Endothelial cell of umbilical vein (primary cell): ENCODE measurements at regions not wholly inside any gene's neighbourhood (a gene's known extent, or its start where the extent isn't known, plus 50 kb on each side); places are given as distances from the start of the nearest gene placed in this dataset.

ENCODE experiments used
- BruUV-seq: library from RNA; stranded (reverse); fragments of 400-500 nt; replicated peaks from 2 replicates; lab custom pipeline; 2021; lab: Mats Ljungman, UMichigan
- CTCF ChIA-PET: fragments of 300-600, 350-600 bp; sonication (Branson Sonifier 250); formaldehyde crosslinking; loops from one replicate; lab custom pipeline; 2021; ENCODE audit warnings: antibody characterized with exemption, inconsistent platforms; lab: Charles Lee
- POLR2A ChIA-PET: fragments of 300-600, 350-600 bp; sonication (Branson Sonifier 250); formaldehyde crosslinking; loops from one replicate; lab custom pipeline; 2021; ENCODE audit warnings: antibody characterized with exemption, inconsistent platforms; lab: Charles Lee
- DNase-seq: peaks from one replicate; pipeline ENCODE4 v3.0.0-alpha.2; 2011; ENCODE audit warnings: low read depth, low spot score
- FAIRE-seq: peaks from 2 replicates; lab custom pipeline; 2011; peaks lifted over from hg19 to GRCh38; lab: Jason Lieb, UNC
- H2AFZ ChIP-seq: 2 replicates; pipeline ENCODE4 v1.6.0; 2012; ENCODE audit warnings: low read depth, low read length, control low read depth, inconsistent platforms
- H3K27ac ChIP-seq: 2 replicates; pipeline ENCODE4 v1.5.1; 2011; ENCODE audit warnings: low read depth, mild to moderate bottlenecking, control low read depth, low read length, moderate library complexity; ENCODE audit not compliant: insufficient read depth
- H3K27me3 ChIP-seq, 2 experiments: 2 replicates each; pipeline versions ENCODE4 v1.6.0 to v1.6.1; 2011; ENCODE audit warnings: low read length in 2 of 2, mixed read lengths in 1 of 2; ENCODE audit not compliant: control insufficient read depth in 2 of 2, insufficient read depth in 2 of 2
- H3K36me3 ChIP-seq, 2 experiments: 2 replicates in 1 of 2; 3 replicates in 1 of 2; pipeline ENCODE4 v1.5.1; 2011; ENCODE audit warnings: low read length in 2 of 2, mild to moderate bottlenecking in 1 of 2, moderate library complexity in 1 of 2; ENCODE audit not compliant: control insufficient read depth in 2 of 2, insufficient read depth in 2 of 2; ENCODE audit errors: extremely low read depth in 1 of 2
- H3K4me1 ChIP-seq: 3 replicates; pipeline ENCODE4 v1.5.1; 2011; ENCODE audit warnings: mild to moderate bottlenecking, low read length; ENCODE audit not compliant: control insufficient read depth, insufficient read depth; ENCODE audit errors: extremely low read depth
- H3K4me2 ChIP-seq: 2 replicates; pipeline ENCODE4 v1.6.1; 2011; ENCODE audit warnings: low read length, control low read depth, mixed read lengths; ENCODE audit not compliant: insufficient read depth
- H3K4me3 ChIP-seq, 3 experiments: fragments of 200-600 bp in 1 of 3; sonication (generic), shearing (Covaris generic) in 1 of 3; replicated peaks in 1 of 3; 2 replicates each; pipeline ENCODE4 v1.5.1; 2011 to 2016; ENCODE audit warnings: control low read depth in 3 of 3, low read length in 3 of 3, mild to moderate bottlenecking in 2 of 3, inconsistent platforms in 1 of 3, low read depth in 1 of 3, moderate library complexity in 1 of 3; ENCODE audit not compliant: insufficient read depth in 1 of 3
- H3K79me2 ChIP-seq: 2 replicates; pipeline ENCODE4 v1.6.0; 2012; ENCODE audit warnings: low read length, inconsistent platforms; ENCODE audit not compliant: control insufficient read depth, insufficient read depth
- H3K9ac ChIP-seq: replicated peaks from 2 replicates; pipeline ENCODE3; 2011; ENCODE audit warnings: low read length, control low read depth; ENCODE audit not compliant: insufficient read depth; ENCODE audit errors: extremely low read depth
- H3K9me1 ChIP-seq: replicated peaks from 3 replicates; pipeline ENCODE4 v1.6.0; 2011; ENCODE audit warnings: mild to moderate bottlenecking, low read length; ENCODE audit not compliant: control insufficient read depth, insufficient read depth; ENCODE audit errors: extremely low read depth
- H3K9me3 ChIP-seq: replicated peaks from 2 replicates; pipeline ENCODE4 v1.5.1; 2012; ENCODE audit warnings: low read length, inconsistent platforms; ENCODE audit not compliant: control insufficient read depth, insufficient read depth
- H4K20me1 ChIP-seq: replicated peaks from 2 replicates; pipeline ENCODE3; 2011; ENCODE audit warnings: mild to moderate bottlenecking, low read length; ENCODE audit not compliant: control insufficient read depth, insufficient read depth; ENCODE audit errors: extremely low read depth
- EZH2 ChIP-seq: IDR thresholded peaks from 2 replicates; pipeline ENCODE4 v1.6.1; 2012; ENCODE audit warnings: borderline replicate concordance, low read depth, mild to moderate bottlenecking, moderate library complexity, low read length, inconsistent platforms; ENCODE audit not compliant: severe bottlenecking
- FOS ChIP-seq: IDR thresholded peaks from 2 replicates; pipeline ENCODE4 v1.6.1; 2011; ENCODE audit warnings: mild to moderate bottlenecking, low read length, moderate library complexity, borderline replicate concordance; ENCODE audit not compliant: insufficient read depth
- GATA2 ChIP-seq: IDR thresholded peaks from 2 replicates; pipeline ENCODE4 v1.7.0; 2011; ENCODE audit warnings: low read depth, mild to moderate bottlenecking, moderate library complexity, mixed read lengths, low read length; ENCODE audit not compliant: insufficient read length, insufficient read depth
- JUN ChIP-seq: IDR thresholded peaks from 2 replicates; pipeline ENCODE4 v1.6.1; 2011; ENCODE audit warnings: borderline replicate concordance, low read depth; ENCODE audit not compliant: insufficient read length, insufficient read depth
- MYC ChIP-seq: IDR thresholded peaks from one replicate; pipeline ENCODE4 v1.6.1; 2011; ENCODE audit warnings: mild to moderate bottlenecking, low read depth, low read length
- POLR2AphosphoS5 ChIP-seq: IDR thresholded peaks from 2 replicates; pipeline ENCODE4 v1.6.1; 2012; ENCODE audit warnings: low read depth, mild to moderate bottlenecking, control low read depth, low read length, moderate library complexity; ENCODE audit not compliant: insufficient read depth
- dilution Hi-C: fragments of 300-500 bp; cut with MboI; formaldehyde crosslinking; loops from one replicate; pipeline ENCODE4 v1.15.0; 2019; ENCODE audit warnings: low sequenced_read_pairs; ENCODE audit not compliant: extremely low pct_ligation_motif_present
- intact Hi-C: fragments of 100-400 bp; cut with micrococcal nuclease; formaldehyde crosslinking; loops from one replicate; pipeline ENCODE4 v1.10.0; 2022
- TF ChIP-seq, protein P1 (sequence below), 2 donors: IDR thresholded peaks; 1 replicate in 1 of 2; 2 replicates in 1 of 2; pipeline ENCODE4 v1.5.1; 2011; ENCODE audit warnings: low read length in 2 of 2, mild to moderate bottlenecking in 2 of 2, moderate library complexity in 2 of 2, control low read depth in 1 of 2, inconsistent platforms in 1 of 2, low read depth in 1 of 2; ENCODE audit not compliant: insufficient read depth in 1 of 2; ENCODE audit errors: extremely low read depth in 1 of 2

GRCh38 chr5:58369513-58370190, 90.2 kb downstream of the PLK2 start:
- CTCF ChIA-PET = interaction anchor here (1.3 kb wide), 1 partner anchor 11 kb away, joined by 4 read pairs; no protein-coding TSS in a partner anchor
- TF ChIP-seq FOS = no peak
- no peak for TF ChIP-seq MYC
- TF ChIP-seq, protein P1, sequence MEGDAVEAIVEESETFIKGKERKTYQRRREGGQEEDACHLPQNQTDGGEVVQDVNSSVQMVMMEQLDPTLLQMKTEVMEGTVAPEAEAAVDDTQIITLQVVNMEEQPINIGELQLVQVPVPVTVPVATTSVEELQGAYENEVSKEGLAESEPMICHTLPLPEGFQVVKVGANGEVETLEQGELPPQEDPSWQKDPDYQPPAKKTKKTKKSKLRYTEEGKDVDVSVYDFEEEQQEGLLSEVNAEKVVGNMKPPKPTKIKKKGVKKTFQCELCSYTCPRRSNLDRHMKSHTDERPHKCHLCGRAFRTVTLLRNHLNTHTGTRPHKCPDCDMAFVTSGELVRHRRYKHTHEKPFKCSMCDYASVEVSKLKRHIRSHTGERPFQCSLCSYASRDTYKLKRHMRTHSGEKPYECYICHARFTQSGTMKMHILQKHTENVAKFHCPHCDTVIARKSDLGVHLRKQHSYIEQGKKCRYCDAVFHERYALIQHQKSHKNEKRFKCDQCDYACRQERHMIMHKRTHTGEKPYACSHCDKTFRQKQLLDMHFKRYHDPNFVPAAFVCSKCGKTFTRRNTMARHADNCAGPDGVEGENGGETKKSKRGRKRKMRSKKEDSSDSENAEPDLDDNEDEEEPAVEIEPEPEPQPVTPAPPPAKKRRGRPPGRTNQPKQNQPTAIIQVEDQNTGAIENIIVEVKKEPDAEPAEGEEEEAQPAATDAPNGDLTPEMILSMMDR (IDR thresholded peaks at IDR 0.05; ENCODE audit: extremely low read depth in 1 of 2, insufficient read depth in 1 of 2, low read depth in 1 of 2, low read length in 2 of 2) = no peak
- no peak for TF ChIP-seq GATA2
- no peak for TF ChIP-seq JUN
- no peak for TF ChIP-seq EZH2
- TF ChIP-seq POLR2AphosphoS5 = no peak

More at GRCh38 chr5:58369513-58370190, 90.2 kb downstream of the PLK2 start:
- no peaks in the 10 kb centered on the region for H3K27me3 ChIP-seq
- no peaks in the 10 kb centered on the region for H4K20me1 ChIP-seq
- dilution Hi-C loops (no loop called here), intact Hi-C loops (no loop called here)
- H3K4me2 ChIP-seq = no peak overlapping the region
- no peak overlapping the region for H2AFZ ChIP-seq
- no peaks in the 10 kb centered on the region for H3K79me2 ChIP-seq
- FAIRE-seq (no peak), DNase-seq (no peak)
- H3K4me1 ChIP-seq = no peaks in the 10 kb centered on the region
- no peaks in the 10 kb centered on the region for H3K36me3 ChIP-seq
- H3K9ac ChIP-seq = no peak overlapping the region
- no peaks in the 10 kb centered on the region for H3K9me1 ChIP-seq
- H3K4me3 ChIP-seq = no peak overlapping the region
- POLR2A ChIA-PET = no interaction called here
- H3K9me3 ChIP-seq = no peaks in the 10 kb centered on the region
- no TSS peak for BruUV-seq
- no peak overlapping the region for H3K27ac ChIP-seq
